GM06990 (cell line): ENCODE measurements at regions not wholly inside any gene's neighbourhood (a gene's known extent, or its start where the extent isn't known, plus 50 kb on each side); places are given as distances from the start of the nearest gene placed in this dataset.

Source experiments
- DNase-seq: peaks from one replicate; pipeline ENCODE4 v3.0.0-alpha.2; 2011; ENCODE audit not compliant: insufficient read length; ENCODE audit errors: extremely low read depth
- H3K27me3 ChIP-seq: replicated peaks from 2 replicates; pipeline ENCODE4 v1.6.0; 2011; ENCODE audit warnings: low read length; ENCODE audit not compliant: control insufficient read depth, insufficient read depth
- H3K36me3 ChIP-seq: 2 replicates; pipeline ENCODE4 v1.5.1; 2011; ENCODE audit warnings: low read length; ENCODE audit not compliant: control insufficient read depth, insufficient read depth
- H3K4me3 ChIP-seq: replicated peaks from 2 replicates; pipeline ENCODE4 v1.5.1; 2011; ENCODE audit warnings: low read depth, mild to moderate bottlenecking, control low read depth, low read length
- TF ChIP-seq, protein P1 (sequence below): IDR thresholded peaks from 2 replicates; pipeline ENCODE4 v1.5.1; 2011; ENCODE audit warnings: low read length, control low read depth, mild to moderate bottlenecking, inconsistent platforms; ENCODE audit not compliant: insufficient read depth, poor library complexity, severe bottlenecking

DNA sequence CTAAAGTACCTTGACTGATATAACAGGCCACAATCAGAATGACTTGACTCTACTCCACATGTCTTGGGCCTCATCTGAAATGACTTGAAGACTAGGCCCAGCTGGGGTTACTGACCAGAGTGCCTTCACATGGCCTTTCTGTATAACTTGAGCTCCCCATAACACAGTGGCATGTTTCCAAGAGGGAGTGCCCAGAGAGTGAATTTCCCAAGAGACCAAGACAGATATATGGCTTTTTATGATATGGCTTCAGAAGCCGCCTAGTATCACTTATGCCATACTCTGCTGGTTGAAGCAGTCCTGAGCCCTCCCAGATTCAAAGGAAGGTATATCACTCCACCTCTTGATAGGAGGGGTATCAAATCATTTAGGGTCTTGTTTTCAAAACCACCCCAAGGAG is 357.5 kb upstream of the EEF2KMT start:
- Histone ChIP-seq H3K36me3 (no peaks in the 10 kb centered on the region), H3K27me3 (no peaks in the 10 kb centered on the region), H3K4me3 (no peak overlapping the region)
- DNase-seq, result no peak
- TF ChIP-seq, protein P1, sequence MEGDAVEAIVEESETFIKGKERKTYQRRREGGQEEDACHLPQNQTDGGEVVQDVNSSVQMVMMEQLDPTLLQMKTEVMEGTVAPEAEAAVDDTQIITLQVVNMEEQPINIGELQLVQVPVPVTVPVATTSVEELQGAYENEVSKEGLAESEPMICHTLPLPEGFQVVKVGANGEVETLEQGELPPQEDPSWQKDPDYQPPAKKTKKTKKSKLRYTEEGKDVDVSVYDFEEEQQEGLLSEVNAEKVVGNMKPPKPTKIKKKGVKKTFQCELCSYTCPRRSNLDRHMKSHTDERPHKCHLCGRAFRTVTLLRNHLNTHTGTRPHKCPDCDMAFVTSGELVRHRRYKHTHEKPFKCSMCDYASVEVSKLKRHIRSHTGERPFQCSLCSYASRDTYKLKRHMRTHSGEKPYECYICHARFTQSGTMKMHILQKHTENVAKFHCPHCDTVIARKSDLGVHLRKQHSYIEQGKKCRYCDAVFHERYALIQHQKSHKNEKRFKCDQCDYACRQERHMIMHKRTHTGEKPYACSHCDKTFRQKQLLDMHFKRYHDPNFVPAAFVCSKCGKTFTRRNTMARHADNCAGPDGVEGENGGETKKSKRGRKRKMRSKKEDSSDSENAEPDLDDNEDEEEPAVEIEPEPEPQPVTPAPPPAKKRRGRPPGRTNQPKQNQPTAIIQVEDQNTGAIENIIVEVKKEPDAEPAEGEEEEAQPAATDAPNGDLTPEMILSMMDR, result no peak

DNA sequence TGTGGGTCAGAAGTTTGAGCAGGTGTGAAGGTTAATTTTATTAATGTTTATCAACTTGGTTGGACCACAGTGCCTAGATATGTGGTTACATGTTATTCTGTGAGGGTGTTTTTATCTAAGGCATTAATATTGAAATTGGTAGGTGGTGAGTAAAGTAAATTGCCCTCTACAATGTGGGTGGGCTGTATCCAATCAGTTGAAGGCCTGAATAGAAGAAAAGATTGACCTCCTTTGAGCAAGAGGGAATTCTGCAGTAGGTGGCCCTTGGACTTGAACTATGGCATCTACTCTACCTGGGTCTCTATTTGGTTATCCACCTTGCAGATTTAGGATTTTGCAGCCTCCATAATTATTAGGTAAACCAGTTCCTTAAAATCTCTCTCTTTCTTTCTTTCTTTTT is 356.8 kb upstream of the EEF2KMT start:
- TF ChIP-seq, protein P1, result no peak
- DNase-seq, result no peak
- Histone ChIP-seq H3K27me3 (no peaks in the 10 kb centered on the region), H3K4me3 (no peak overlapping the region), H3K36me3 (no peaks in the 10 kb centered on the region)

- TF ChIP-seq, protein P1, result no peak
- Histone ChIP-seq H3K27me3 (no peaks in the 10 kb centered on the region), H3K36me3 (no peaks in the 10 kb centered on the region), H3K4me3 (no peak overlapping the region)
- no peak for DNase-seq
Measured at GRCh38 chr16:5451641-5452040, 354.0 kb upstream of the EEF2KMT start.

DNA sequence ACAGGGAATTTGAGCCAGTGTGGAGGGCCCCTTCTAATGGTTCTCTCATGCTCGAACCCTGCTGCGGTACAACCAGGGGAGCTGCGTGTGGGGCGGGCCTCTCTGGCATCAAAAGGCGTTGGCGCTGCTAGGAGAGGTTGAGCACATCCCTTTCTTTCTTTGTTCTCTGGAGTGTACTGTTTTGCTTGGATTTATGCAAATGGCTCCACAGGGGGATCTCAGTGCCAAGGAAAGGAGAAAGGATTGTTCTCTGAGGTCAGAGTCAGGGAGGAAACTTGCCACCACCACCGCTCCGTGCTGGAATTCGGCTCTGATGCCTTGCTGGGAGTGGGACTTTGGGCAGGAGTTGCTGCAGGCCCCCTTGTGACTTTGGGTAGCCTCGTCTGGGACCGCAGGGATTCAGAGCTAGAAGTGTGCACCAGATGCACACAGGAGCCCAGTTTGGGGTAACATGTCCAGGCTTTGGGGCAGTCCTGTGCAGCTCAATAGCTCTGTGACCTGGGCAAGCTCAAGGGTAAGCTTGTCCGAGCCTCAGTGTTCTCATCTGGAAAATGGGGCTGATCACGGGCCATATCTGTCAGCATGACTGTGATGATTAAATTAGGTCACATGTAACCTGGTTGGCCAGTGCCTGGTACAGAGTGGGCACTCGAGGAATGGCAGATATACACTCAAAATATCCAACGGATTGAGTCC is 353.0 kb upstream of the EEF2KMT start:
- TF ChIP-seq, protein P1, result no peak
- no peaks in the 10 kb centered on the region for H3K27me3 ChIP-seq
- no peak overlapping the region for H3K4me3 ChIP-seq
- DNase-seq, result no peak
- no peaks in the 10 kb centered on the region for H3K36me3 ChIP-seq

- Histone ChIP-seq H3K36me3 (no peaks in the 10 kb centered on the region), H3K4me3 (no peak overlapping the region), H3K27me3 (no peaks in the 10 kb centered on the region)
- TF ChIP-seq, protein P1, result no peak
- DNase-seq, result no peak
Measured at GRCh38 chr16:5449901-5450300, 352.3 kb upstream of the EEF2KMT start.

DNA sequence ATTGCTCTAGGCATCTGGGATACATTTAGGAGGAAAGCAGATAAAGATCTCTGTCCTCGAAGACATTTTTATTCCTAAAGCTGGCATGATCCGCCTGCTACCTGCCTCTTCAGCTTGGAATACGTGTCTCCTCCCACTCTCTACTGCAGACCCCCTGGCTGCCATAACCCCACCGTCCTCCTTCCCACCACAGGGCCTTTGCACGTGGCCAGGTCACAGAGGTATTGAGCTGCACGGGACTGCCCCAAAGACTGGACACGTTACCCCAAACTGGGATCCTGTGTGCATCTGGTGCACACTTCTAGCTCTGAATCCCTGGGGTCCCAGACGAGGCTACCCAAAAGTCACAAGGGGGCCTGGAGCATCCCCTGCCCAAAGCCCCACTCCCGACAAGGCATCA is 351.2 kb upstream of the EEF2KMT start:
- H3K4me3 ChIP-seq, result no peak overlapping the region
- TF ChIP-seq, protein P1, result no peak
- H3K36me3 ChIP-seq, result no peaks in the 10 kb centered on the region
- DNase-seq, result no peak
- H3K27me3 ChIP-seq, result no peaks in the 10 kb centered on the region
